GM18951 (cell line): ENCODE measurements at regions not wholly inside any gene's neighbourhood (a gene's known extent, or its start where the extent isn't known, plus 50 kb on each side); places are given as distances from the start of the nearest gene placed in this dataset.
"Not testable (repeated sequence)": the region's sequence is repeated elsewhere in the genome, so short reads cannot be mapped to it uniquely, and the experiment has no call there.

ENCODE experiments used
- POLR2A ChIP-seq: IDR thresholded peaks from 4 replicates; pipeline ENCODE4 v1.6.1; 2011; ENCODE audit warnings: mild to moderate bottlenecking; ENCODE audit not compliant: insufficient read length, insufficient read depth; ENCODE audit errors: extremely low read depth
- in situ Hi-C: fragments of 300-500 bp; cut with MboI; formaldehyde crosslinking; loops from one replicate; pipeline ENCODE4 v1.12.0; 2022; ENCODE audit warnings: low sequenced_read_pairs, mixed read lengths, inconsistent platforms; ENCODE audit not compliant: unreplicated experiment

GRCh38 chr2:42977270-42978174 lies 185.1 kb upstream of the HAAO start:
- in situ Hi-C loops: no loop called here
- no peak for TF ChIP-seq POLR2A

DNA sequence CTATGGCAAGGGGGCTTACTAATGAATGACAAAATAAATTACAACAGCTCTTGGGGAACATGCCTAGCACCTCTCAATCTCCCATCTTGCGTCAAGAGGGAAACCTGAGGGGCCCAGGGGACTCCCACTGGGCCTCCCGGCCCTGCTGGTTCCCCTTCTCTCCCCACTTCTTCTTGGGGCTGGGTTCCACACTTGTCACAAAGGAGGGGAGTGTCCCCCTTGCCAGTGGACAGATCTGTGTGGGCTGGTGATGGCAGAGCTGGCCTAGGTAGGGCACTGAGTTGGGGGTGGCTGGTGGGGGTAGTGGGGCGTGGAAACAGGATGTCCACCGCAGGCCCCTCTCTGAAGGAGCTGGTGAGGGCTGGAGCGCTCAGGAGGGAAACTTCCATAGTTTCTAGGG lies 184.0 kb upstream of the HAAO start:
- in situ Hi-C loops: no loop called here

DNA sequence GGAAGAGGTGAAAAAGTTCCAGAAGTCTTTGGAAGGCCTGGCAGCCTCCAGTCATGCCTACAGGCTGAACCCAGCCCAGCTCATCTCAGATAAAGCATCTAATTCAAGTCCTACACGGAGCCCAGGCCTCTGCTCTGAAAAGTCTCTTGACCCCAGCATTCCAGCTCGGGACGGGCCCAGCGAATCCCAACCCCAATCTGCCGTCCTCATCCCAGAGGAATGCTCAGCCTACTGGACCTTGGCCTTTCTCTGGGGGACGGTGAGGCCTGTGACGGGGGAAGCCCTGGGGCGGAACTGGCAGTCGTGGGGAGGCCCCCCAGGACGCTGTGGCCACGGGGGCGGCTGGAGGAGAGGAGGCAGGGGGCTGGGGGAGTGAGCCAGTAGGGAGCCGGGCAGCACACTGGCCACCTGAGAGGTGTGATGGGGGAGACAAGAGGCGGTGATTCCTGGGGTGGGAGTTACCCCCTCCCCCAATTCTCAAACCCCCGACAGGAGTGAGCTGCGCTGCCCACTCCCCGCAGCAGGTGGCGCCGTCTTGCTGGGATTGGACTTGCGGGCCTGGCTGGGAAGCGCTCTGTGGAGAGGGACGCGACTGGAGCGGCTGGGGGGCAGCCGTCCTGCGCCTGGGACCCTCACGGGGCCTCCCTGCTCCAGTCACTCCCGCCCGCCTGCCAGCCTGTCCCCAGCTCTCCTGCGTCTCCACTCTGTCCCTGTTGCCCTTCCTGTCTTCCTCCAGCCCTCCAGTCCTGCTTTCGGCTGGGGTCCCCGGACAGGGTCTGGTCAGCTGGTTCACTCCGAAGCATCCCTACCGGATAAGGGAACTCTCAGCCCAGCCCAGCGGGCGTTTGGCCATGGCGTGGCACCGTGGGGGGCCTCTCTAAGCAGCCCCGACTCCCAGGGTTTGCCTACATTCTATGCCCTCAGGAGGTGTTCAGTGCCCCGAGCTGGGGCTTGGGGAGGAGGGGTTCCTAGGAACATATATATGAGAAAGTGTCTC lies 182.6 kb upstream of the HAAO start:
- no peak for TF ChIP-seq POLR2A
- in situ Hi-C loops: no loop called here

More for the DNA sequence above, 184.0 kb upstream of the HAAO start:
- no peak for TF ChIP-seq POLR2A

GRCh38 chr2:42974169-42974720 lies 181.9 kb upstream of the HAAO start:
- in situ Hi-C loops: no loop called here

DNA sequence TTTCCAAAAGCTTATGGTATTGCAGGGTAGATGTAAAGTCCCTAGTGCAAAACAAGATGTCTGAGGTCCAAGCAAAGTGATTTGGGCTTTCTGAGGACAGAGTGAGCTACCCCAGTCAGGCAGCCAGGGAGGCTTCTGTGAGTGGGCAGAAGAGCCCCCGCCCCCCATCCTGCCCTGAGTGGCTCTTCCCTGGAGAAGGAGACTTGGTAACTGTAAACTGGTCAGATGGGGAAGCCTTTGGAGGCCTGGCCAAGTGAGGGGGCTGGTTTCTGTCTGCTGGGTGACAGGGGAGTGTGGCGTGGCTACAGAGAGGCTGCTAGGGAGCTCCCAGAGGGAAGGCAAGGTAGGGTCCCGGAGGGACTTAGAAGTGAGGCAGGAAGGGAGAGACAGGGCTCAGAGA lies 181.3 kb upstream of the HAAO start:
- no peak for TF ChIP-seq POLR2A
- in situ Hi-C loops: no loop called here

More at GRCh38 chr2:42974169-42974720, 181.9 kb upstream of the HAAO start:
- no peak for TF ChIP-seq POLR2A

DNA sequence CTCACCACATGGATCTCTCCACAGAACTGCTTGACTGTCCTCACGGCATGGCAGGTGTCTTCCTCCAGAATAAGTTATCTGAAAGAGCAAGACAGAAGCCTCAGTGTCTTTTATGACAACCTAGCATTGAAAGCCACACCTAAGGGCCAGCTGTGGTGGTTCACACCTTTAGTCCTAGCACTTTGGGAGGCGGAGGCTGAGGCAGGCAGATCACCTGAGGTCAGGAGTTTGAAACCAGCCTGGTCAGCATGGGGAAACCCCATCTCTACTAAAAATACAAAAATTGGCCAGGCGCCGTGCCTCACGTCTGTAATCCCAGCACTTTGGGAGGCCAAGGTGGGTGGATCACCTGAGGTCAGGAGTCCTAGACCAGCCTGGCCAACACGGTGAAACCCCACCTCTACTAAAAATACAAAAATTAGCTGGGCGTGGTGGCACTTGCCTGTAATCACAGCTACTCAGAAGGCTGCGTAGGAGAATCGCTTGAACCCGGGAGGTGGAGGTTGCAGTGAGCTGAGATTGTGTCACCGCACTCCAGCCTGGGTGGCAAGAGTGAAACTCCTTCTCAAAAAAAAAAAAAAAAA lies 180.6 kb upstream of the HAAO start:
- in situ Hi-C loops: not testable (repeated sequence)

- no peak for TF ChIP-seq POLR2A
- in situ Hi-C loops: no loop called here
Observed at GRCh38 chr2:42971947-42972736, 179.8 kb upstream of the HAAO start.

DNA sequence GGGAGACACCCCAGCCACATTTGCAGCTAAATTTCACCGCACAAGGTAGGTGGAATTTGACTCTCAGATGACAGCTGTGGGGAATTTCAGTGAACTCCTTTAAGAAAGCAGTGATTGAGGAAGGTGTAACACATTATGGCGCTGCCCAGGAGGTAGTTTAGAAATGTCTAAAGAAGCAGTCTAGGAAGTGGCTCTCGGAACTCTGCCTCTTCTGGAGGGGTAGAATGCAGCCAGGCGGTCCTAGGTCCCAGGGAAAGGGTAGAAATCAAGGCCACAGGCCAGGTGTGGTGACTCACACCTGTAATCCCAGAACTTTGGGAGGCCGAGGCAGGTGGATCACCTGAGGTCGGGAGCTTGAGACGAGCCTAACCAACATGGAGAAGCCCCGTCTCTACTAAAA lies 179.0 kb upstream of the HAAO start:
- no peak for TF ChIP-seq POLR2A
- in situ Hi-C loops: no loop called here

DNA sequence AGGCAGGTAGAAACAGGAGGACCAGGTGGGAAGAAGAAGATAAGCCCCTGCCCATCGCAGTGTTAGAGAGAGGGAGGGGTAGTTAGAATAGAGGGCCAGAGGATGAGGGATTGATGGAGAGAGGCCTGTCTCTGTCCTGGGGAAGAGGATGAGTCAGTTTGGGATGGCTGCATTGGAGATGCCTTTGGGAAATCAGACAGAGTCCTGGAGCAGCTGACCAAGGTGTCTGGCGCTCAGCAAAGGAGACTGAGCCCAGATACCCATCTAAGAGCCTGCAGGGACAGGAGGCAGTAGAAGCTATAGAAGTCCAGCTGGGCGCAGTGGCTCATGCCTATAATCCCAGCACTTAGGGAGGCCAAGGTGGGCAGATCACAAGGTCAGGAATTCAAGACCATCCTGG lies 177.8 kb upstream of the HAAO start:
- no peak for TF ChIP-seq POLR2A
- in situ Hi-C loops: no loop called here

DNA sequence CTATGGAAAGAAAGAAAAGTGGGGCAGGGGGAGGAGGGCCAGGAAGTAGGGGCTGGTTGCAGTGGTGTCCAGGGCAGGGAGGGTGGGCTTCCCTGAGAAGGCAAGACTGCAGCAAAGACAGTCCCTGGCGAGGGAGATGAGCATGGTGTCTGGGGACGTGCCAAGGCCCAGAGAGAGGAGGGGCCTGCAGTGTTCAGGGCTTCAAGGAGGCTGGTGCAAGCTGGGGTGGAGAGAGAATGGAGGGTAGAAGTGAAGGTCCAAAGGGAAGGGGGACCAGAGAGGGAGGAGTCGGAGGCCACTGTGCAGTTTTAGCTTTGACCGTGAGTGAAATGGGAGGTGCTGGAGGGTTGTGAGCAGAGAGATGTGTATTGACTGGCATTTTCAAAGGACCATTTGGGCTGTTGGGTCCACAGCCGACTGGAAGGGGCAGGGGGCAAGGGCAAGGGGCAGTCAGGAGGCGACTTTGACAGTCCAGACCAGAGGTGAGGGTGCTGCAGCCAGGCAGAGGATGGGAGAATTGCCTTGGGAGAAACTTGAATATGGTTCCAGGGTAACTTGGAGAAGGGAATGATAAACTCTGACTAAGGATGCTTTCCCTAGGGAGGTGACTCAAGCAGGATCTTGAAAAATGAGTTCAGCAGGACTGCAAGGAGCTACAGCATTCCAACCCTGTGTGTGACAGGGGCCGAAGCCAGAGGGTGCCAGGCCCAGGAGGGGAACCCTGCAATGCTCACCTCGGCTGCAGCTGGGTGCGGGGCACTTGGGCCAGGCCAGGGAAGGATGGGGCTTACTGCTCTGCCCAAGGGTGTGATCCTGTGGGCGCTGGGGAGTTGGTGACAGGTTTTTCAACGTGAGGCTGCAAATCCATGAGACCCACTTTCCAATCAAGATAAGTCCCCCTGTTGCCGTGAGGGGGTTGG lies 177.1 kb upstream of the HAAO start:
- in situ Hi-C loops: no loop called here
- TF ChIP-seq POLR2A: no peak

GRCh38 chr2:42967959-42968674 lies 175.7 kb upstream of the HAAO start:
- in situ Hi-C loops: no loop called here
- TF ChIP-seq POLR2A: no peak
